PC-9 (cell line): ENCODE measurements at regions not wholly inside any gene's neighbourhood (a gene's known extent, or its start where the extent isn't known, plus 50 kb on each side); places are given as distances from the start of the nearest gene placed in this dataset.

Experiments used
- EZH2 ChIP-seq: fragments of 200-600 bp; sonication (generic); IDR thresholded peaks from 2 replicates; pipeline ENCODE4 v1.8.0; 2017; ENCODE audit warnings: antibody characterized with exemption, low read depth
- TF ChIP-seq, protein P1 (sequence below): fragments of 200-600 bp; sonication (generic); conservative IDR thresholded peaks from 2 replicates; pipeline ENCODE4 v1.6.1; 2017; ENCODE audit warnings: mixed run types, antibody characterized with exemption, mild to moderate bottlenecking, moderate library complexity

DNA sequence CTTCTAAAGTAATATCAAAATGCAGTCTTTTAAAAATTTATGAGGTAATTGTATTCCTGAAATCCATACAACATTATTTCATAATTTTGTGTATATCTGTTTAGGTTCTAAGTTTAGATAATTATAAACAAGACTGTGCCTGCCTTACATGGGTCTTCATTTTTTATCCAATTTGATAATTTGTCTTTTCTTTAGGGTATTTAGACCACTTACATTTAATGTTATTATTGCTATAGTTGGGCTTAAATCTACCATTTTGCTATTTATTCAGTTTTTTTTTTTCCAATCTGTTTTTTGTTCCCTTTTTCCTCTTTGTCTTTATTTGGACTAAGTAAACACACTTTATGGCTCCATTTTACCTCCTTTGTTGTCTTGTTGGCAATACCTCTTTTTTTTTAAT, 312.5 kb upstream of the MEX3C start:
- TF ChIP-seq, protein P1, sequence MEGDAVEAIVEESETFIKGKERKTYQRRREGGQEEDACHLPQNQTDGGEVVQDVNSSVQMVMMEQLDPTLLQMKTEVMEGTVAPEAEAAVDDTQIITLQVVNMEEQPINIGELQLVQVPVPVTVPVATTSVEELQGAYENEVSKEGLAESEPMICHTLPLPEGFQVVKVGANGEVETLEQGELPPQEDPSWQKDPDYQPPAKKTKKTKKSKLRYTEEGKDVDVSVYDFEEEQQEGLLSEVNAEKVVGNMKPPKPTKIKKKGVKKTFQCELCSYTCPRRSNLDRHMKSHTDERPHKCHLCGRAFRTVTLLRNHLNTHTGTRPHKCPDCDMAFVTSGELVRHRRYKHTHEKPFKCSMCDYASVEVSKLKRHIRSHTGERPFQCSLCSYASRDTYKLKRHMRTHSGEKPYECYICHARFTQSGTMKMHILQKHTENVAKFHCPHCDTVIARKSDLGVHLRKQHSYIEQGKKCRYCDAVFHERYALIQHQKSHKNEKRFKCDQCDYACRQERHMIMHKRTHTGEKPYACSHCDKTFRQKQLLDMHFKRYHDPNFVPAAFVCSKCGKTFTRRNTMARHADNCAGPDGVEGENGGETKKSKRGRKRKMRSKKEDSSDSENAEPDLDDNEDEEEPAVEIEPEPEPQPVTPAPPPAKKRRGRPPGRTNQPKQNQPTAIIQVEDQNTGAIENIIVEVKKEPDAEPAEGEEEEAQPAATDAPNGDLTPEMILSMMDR: no peak
- no peak for TF ChIP-seq EZH2
